ENCODE measurements at regions not wholly inside any gene's neighbourhood (a gene's known extent, or its start where the extent isn't known, plus 50 kb on each side); places are given as distances from the start of the nearest gene placed in this dataset.
A peak's percentile ranks its signal among the peaks of the same experiment; 100 is the strongest.

DNA sequence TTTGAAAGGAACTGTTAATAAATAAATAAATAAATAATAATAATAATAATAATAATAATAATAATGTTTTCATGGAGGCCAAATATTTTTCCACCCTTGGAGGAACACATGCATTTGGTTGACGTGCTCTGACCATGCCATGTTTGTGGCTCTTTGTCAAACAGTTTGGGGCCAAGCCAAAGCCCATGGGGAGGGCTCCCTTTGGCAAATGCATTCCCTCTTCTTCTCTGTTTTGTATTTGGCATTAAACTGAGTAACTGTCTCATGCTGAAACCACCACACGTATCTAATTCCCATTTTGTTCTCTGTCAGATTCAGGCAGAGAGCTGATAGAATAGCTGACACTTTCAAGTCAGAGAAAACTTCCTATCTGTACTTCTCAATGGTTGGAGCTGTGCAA, 68.6 kb upstream of the PAX6 start:
- POLR2A ChIA-PET: no interaction called here
- CTCF ChIA-PET: no interaction called here
- Mint-ChIP-seq H3K4me1 (ENCODE audit: low read depth) (no peaks in the 10 kb centered on the region), H3K36me3 (ENCODE audit: low read depth) (no peaks in the 10 kb centered on the region), H3K27ac (no peak overlapping the region), H3K27me3 (ENCODE audit: low read depth) (peaks cover 7% of the 10 kb centered on the region), H3K4me3 (no peak overlapping the region), H3K9me3 (ENCODE audit: insufficient read depth) (no peaks in the 10 kb centered on the region)
- DNase-seq: no peak
- no peak for ATAC-seq

DNA sequence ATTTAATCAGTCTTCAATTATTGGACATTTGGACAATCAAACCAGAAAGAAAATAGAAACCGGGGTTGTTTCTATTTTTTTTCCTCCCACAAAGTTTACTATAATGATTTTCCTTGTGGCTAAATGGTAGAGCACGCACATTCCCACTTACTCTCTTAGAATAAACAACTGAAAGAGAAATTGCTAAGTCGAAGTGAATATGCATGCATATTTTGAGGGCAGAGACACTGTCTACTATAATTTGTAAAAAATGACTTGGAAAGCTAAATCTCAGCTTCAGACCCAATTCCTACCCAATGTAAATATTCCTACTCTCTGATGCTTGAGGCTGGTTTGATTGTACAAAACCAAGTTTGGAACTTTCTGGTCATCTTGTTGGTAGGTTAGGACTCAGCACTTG, 66.7 kb upstream of the PAX6 start:
- CTCF ChIA-PET: no interaction called here
- Mint-ChIP-seq H3K27ac (no peak overlapping the region), H3K36me3 (ENCODE audit: low read depth) (no peaks in the 10 kb centered on the region), H3K27me3 (ENCODE audit: low read depth) (peaks cover 10% of the 10 kb centered on the region), H3K9me3 (ENCODE audit: insufficient read depth) (no peaks in the 10 kb centered on the region), H3K4me1 (ENCODE audit: low read depth) (no peaks in the 10 kb centered on the region), H3K4me3 (no peak overlapping the region)
- POLR2A ChIA-PET: no interaction called here
- ATAC-seq (no peak), DNase-seq (no peak)

DNA sequence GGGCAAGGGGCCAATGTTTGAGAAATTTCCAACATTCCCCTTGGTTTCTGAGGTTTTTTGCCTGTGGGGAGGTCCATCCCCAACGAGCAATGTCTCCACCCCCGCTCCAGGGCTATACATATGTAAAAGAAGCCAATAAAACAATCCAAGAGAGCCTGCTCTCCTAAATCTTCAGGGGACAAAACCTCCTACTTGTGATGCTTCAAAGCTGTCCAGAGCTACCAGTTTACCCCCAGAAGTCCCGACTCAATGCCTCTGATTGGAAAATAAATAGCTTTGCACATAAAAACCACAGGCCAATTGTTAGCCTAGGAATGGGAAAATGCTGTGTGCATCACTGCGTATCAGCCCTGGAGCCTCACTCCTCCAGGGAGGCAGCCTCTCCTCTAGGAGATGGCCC, 66.0 kb upstream of the PAX6 start:
- POLR2A ChIA-PET: no interaction called here
- H3K4me3 Mint-ChIP-seq: no peak overlapping the region

DNA sequence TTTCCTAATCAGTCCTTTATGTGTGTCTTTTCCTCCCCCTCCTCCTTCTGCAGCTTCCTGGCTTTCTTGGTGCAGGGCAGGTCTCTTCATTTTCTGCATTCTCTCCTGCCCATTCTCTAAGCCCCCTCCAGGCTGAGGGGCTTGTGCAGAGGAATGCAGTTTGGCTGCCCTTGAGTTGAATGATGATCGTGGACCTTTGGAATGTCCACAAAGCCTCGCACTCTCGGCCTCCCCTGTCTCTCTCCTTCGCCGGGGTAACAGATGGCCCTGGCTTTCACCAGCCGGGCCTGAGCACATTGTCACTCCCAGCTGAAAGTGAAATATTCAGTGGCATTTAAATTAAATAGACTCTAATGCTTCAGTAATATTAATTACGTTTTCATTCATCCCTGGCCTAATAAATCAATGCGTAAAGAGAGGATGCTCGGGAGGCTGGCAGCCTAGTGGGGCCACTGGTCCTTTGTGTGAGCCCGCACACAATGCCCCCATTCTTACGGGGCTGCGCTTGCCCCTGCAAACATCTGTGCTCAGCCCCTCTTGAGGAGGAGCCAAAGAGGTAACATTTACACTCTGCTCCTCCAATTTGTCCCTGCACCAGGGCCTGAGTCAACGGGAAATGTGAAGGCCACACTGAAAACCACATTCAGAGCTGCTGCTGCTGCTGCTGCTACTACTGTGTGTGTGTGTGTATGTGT, 64.9 kb upstream of the PAX6 start:
- H3K4me3 Mint-ChIP-seq: no peak overlapping the region
- POLR2A ChIA-PET: no interaction called here
- H3K4me1 Mint-ChIP-seq (ENCODE audit: low read depth): no peaks in the 10 kb centered on the region
- H3K36me3 Mint-ChIP-seq (ENCODE audit: low read depth): no peaks in the 10 kb centered on the region
- H3K27ac Mint-ChIP-seq: no peak overlapping the region
- peaks cover 10% of the 10 kb centered on the region for H3K27me3 Mint-ChIP-seq (ENCODE audit: low read depth)
- no peaks in the 10 kb centered on the region for H3K9me3 Mint-ChIP-seq (ENCODE audit: insufficient read depth)
- CTCF ChIA-PET: no interaction called here
- no peak for ATAC-seq
- DNase-seq: no peak

More for the DNA sequence above, 66.0 kb upstream of the PAX6 start:
- peaks cover 10% of the 10 kb centered on the region for H3K27me3 Mint-ChIP-seq (ENCODE audit: low read depth)
- ATAC-seq (no peak), DNase-seq (no peak)
- H3K4me1 Mint-ChIP-seq (ENCODE audit: low read depth): no peaks in the 10 kb centered on the region
- CTCF ChIA-PET: no interaction called here
- H3K9me3 Mint-ChIP-seq (ENCODE audit: insufficient read depth): no peaks in the 10 kb centered on the region
- no peaks in the 10 kb centered on the region for H3K36me3 Mint-ChIP-seq (ENCODE audit: low read depth)
- no peak overlapping the region for H3K27ac Mint-ChIP-seq

DNA sequence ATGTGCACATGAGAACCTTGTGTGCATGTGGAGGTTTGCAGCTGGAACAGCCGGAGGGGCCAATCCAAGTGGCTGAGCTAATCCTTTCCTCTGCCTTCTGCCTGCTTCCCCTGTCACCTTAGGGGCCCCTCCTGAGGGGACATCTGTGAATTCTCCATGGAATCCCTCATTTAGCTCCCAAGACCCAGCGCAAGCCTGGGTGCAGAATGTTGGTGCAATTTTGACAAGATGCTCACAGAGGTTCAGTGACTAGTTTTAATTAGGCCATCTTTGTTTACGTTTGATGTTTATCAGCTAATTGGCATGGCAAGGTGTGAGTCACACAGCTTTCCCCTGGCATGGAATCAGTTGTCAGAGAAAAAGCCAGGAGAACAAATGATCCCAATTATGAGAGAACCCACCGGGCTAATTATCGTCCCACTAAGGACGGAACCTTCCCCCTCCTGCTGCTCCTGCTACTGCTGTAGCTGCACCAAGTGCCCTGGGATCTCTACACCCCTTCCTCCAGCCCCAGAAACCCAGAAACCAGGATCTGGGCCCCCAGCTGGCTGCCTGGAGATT, 63.6 kb upstream of the PAX6 start:
- ATAC-seq (no peak), DNase-seq (no peak)
- H3K27ac Mint-ChIP-seq: no peak overlapping the region
- H3K4me3 Mint-ChIP-seq: no peak overlapping the region
- no peaks in the 10 kb centered on the region for H3K36me3 Mint-ChIP-seq (ENCODE audit: low read depth)
- CTCF ChIA-PET: no interaction called here
- POLR2A ChIA-PET: no interaction called here
- peaks cover 10% of the 10 kb centered on the region for H3K27me3 Mint-ChIP-seq (ENCODE audit: low read depth)
- no peaks in the 10 kb centered on the region for H3K4me1 Mint-ChIP-seq (ENCODE audit: low read depth)
- H3K9me3 Mint-ChIP-seq (ENCODE audit: insufficient read depth): no peaks in the 10 kb centered on the region

DNA sequence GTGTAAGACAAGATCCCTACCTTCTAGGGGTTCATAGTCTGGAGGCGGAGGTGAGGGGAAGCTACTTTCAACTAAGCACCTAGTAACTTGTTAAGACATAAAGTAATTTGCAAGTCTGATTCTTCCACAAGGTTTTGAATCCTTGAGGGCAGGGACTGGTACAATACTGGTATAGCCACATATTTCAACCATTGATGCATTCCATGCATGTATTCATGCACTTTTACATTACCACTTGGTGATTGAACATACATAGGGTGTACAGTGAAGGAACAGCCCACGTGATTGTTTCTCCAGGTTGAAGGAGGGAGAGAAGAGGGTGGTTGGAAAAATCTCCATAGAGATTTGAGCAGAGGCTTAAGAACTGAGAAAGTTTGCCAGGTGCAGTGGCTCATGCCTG, 62.0 kb upstream of the PAX6 start:
- ChIA-PET POLR2A (no interaction called here), CTCF (no interaction called here)
- ATAC-seq: no peak

DNA sequence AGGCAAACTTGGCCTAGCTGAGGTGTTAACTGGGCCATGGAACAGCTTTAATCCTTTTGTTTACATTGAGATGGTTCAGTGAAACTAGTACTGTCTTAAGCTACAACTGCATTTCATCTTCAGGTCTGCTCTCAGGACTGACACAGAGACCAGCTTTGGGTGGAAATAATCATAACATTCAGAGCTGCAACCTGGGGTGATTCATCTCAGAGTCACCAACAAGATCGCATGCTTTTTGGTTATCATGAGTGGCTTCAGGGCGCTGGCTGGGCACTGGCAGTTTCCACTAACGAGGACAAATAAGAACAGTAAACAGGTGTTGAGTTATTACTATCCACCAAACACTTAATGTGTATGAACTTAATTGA, 60.9 kb upstream of the PAX6 start:
- no peak for DNase-seq
- no peaks in the 10 kb centered on the region for H3K9me3 Mint-ChIP-seq (ENCODE audit: insufficient read depth)
- no peaks in the 10 kb centered on the region for H3K36me3 Mint-ChIP-seq (ENCODE audit: low read depth)
- H3K27me3 Mint-ChIP-seq (ENCODE audit: low read depth): peaks cover 10% of the 10 kb centered on the region
- H3K27ac Mint-ChIP-seq: no peak overlapping the region
- ChIA-PET CTCF (interaction anchor here (1.2 to 2.5 kb wide), 3 partner anchors 475 to 765 kb away, joined by 3 to 8 read pairs (median 5); no protein-coding TSS in a partner anchor), POLR2A (no interaction called here)
- ATAC-seq: no peak
- no peaks in the 10 kb centered on the region for H3K4me1 Mint-ChIP-seq (ENCODE audit: low read depth)
- H3K4me3 Mint-ChIP-seq: no peak overlapping the region

More for the DNA sequence above, 62.0 kb upstream of the PAX6 start:
- no peak overlapping the region for H3K27ac Mint-ChIP-seq
- no peaks in the 10 kb centered on the region for H3K9me3 Mint-ChIP-seq (ENCODE audit: insufficient read depth)
- no peaks in the 10 kb centered on the region for H3K4me1 Mint-ChIP-seq (ENCODE audit: low read depth)
- peaks cover 10% of the 10 kb centered on the region for H3K27me3 Mint-ChIP-seq (ENCODE audit: low read depth)
- H3K4me3 Mint-ChIP-seq: no peak overlapping the region
- DNase-seq: no peak
- no peaks in the 10 kb centered on the region for H3K36me3 Mint-ChIP-seq (ENCODE audit: low read depth)

DNA sequence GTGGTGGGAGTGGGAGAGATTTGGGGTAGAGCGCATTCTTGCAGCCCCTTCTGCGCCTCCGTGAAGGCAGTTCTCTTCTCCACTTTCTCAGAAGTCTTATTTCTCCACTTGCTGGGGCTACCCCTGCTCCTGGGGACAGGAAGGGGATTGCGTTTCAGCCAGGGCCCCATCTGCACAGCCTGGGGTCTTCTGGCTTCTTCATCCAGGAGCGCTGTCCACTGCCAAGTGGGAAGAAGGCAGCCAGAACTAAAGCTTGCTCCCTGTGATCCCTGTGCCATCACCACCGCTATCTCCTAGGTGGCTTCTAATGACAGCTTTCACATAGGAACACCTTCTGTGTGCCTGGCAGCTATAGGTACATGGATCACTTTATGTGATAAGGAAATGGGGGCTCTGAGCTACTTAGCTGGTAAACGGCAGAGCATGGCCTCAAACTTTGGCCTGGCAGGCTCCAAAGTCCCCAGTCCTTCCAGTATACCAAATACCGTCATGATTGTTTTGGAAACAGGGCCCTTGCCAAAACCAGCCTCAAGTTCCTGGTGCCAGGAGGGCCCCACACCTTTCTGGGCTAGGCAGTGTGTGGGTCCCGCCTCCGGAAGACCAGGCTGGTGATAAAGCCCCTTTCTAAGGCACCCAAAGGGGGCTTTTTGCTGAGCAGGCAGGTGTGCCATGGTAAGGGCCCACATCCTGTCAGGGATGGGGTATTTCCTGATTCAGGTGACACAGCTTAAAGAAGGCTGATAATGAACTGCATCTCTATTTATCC, 60.4 kb upstream of the PAX6 start:
- POLR2A ChIA-PET: no interaction called here
- no peak overlapping the region for H3K27ac Mint-ChIP-seq
- no peaks in the 10 kb centered on the region for H3K9me3 Mint-ChIP-seq (ENCODE audit: insufficient read depth)
- ATAC-seq (no peak), DNase-seq (no peak)
- no peaks in the 10 kb centered on the region for H3K4me1 Mint-ChIP-seq (ENCODE audit: low read depth)
- no peak overlapping the region for H3K4me3 Mint-ChIP-seq
- CTCF ChIA-PET: interaction anchor here (1.2 to 2.5 kb wide), 5 partner anchors 11 to 765 kb away, joined by 3 to 8 read pairs (median 5); no protein-coding TSS in a partner anchor
- peaks cover 9% of the 10 kb centered on the region for H3K27me3 Mint-ChIP-seq (ENCODE audit: low read depth)
- H3K36me3 Mint-ChIP-seq (ENCODE audit: low read depth): no peaks in the 10 kb centered on the region

DNA sequence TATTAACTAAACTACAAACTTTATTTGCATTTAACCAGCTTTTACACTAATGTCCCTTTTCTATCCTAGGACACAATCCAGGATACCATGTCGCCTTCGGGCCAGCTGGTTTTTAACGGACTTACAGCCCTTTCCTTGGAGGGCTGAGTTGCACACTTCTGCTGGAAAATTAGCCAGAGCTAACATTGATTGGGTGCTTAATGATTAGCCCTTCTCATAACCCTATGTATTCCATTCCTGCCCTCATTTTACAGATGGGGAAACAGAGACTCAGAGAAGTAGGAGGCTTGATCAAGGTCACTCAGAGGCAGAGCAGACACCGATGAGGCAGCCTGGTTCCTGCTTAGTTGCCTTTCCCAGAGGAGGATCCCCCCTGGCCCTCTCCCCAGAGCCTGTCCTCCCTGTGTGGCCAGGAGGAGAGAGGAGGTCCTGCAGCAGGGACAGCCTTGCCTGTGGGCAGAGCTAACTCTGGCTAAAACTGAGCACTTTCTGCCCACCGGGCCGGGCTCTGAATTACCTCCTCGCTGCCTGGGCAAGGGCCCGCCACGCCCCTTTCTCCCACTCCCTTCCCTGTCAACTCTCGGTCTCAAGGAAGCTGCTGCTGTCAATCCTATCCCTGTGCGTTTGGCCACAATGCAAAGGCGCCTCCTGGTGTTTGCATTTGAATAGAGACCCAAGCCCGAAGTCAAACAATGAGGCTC, 59.6 kb upstream of the PAX6 start:
- Mint-ChIP-seq H3K4me3 (no peak overlapping the region), H3K27ac (no peak overlapping the region), H3K4me1 (ENCODE audit: low read depth) (no peaks in the 10 kb centered on the region), H3K9me3 (ENCODE audit: insufficient read depth) (no peaks in the 10 kb centered on the region), H3K27me3 (ENCODE audit: low read depth) (peaks cover 7% of the 10 kb centered on the region), H3K36me3 (ENCODE audit: low read depth) (no peaks in the 10 kb centered on the region)
- peak; percentile 35 for DNase-seq
- ChIA-PET POLR2A (no interaction called here), CTCF (interaction anchor here (1.2 to 2.5 kb wide), 5 partner anchors 11 to 764 kb away, joined by 3 to 8 read pairs (median 5); no protein-coding TSS in a partner anchor)
- ATAC-seq: no peak

DNA sequence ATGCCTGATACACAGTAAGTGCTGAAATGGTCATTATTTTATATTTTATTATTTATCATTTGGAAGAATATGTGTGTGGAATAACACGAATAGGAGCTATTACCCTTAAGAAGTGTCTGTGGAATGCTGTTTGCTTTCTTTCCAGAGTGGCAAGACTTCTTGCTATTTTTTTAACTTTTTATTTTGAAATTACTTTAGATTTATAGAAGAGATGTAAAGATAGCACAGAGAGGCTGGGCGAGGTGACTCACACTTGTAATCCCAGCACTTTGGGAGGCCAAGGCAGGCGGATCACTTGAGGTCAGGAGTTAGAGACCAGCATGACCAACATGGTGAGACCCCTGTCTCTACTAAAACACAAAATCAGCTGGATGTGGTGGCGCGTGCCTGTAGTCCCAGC, 58.9 kb upstream of the PAX6 start:
- Mint-ChIP-seq H3K9me3 (ENCODE audit: insufficient read depth) (no peaks in the 10 kb centered on the region), H3K36me3 (ENCODE audit: low read depth) (no peaks in the 10 kb centered on the region), H3K27me3 (ENCODE audit: low read depth) (peaks cover 4% of the 10 kb centered on the region), H3K4me3 (no peak overlapping the region), H3K27ac (no peak overlapping the region), H3K4me1 (ENCODE audit: low read depth) (no peaks in the 10 kb centered on the region)
- POLR2A ChIA-PET: no interaction called here
- DNase-seq: no peak
- CTCF ChIA-PET: interaction anchor here (0.9 to 2.5 kb wide), 4 partner anchors 88 to 763 kb away, joined by 3 to 8 read pairs (median 5); no protein-coding TSS in a partner anchor
- ATAC-seq: no peak

DNA sequence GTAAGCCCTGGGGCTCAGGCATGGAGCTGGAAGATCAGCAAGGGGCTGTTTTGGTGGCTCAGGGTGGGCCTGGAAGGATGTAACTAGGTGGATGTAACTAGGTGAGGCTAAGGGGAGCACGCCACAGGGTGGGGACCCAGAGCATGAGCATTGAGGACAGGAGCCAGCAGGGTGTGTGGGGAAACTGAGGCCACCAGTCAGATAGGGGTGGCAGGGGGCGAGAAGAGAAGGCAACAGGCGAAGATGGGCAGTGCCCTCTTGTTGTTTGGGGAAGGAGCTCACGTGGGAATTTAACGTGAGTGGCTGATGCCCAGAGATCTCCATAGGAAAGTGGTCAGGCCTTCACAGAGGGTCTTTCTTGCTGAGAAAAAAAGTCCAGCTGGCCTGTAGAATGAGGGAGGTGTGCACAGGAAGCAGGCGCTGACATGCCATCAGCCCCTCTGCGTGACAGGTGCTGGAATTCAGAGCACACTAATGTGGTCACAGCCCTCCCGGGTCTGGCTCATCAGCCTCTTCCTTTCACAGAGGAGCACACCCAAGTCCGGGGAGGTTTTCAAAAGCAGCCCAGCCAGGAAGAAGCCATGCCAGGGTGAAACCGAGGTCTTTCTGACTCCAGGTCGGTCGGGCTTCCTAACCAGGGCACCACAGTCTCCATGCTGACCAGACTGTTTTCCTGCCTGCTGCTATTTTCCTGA, 54.6 kb upstream of the PAX6 start:
- H3K36me3 Mint-ChIP-seq (ENCODE audit: low read depth): no peaks in the 10 kb centered on the region
- no peak for DNase-seq
- no peak overlapping the region for H3K27ac Mint-ChIP-seq
- H3K27me3 Mint-ChIP-seq (ENCODE audit: low read depth): peaks cover 10% of the 10 kb centered on the region
- ChIA-PET POLR2A (no interaction called here), CTCF (no interaction called here)
- ATAC-seq: no peak
- H3K4me1 Mint-ChIP-seq (ENCODE audit: low read depth): no peaks in the 10 kb centered on the region
- H3K9me3 Mint-ChIP-seq (ENCODE audit: insufficient read depth): no peaks in the 10 kb centered on the region
- no peak overlapping the region for H3K4me3 Mint-ChIP-seq
